Inflammatory macrophage treated with lipopolysaccharide for 4 hours (primary cell): ENCODE measurements at regions not wholly inside any gene's neighbourhood (a gene's known extent, or its start where the extent isn't known, plus 50 kb on each side); places are given as distances from the start of the nearest gene placed in this dataset.
"Not testable (repeated sequence)": the region's sequence is repeated elsewhere in the genome, so short reads cannot be mapped to it uniquely, and the experiment has no call there.

Experiments used
- DNase-seq: peaks from one replicate; pipeline ENCODE4 v3.0.0-alpha.2; 2020

- DNase-seq, result no peak
Observed at GRCh38 chr19:28457620-28458019, 755.3 kb downstream of the UQCRFS1 start.

- no peak for DNase-seq
Observed at GRCh38 chr19:28456708-28457320, 756.1 kb downstream of the UQCRFS1 start.

GRCh38 chr19:28456252-28456651, 756.7 kb downstream of the UQCRFS1 start:
- no peak for DNase-seq

- DNase-seq, result no peak
Observed at GRCh38 chr19:28454083-28454482, 758.9 kb downstream of the UQCRFS1 start.

- no peak for DNase-seq
Observed at GRCh38 chr19:28453420-28453819, 759.5 kb downstream of the UQCRFS1 start.

- DNase-seq, result no peak
Observed at GRCh38 chr19:28449803-28450202, 763.1 kb downstream of the UQCRFS1 start.

GRCh38 chr19:28446511-28446910, 766.4 kb downstream of the UQCRFS1 start:
- DNase-seq, result no peak

GRCh38 chr19:28445826-28446225, 767.1 kb downstream of the UQCRFS1 start:
- no peak for DNase-seq

- no peak for DNase-seq
Observed at GRCh38 chr19:28444362-28444761, 768.6 kb downstream of the UQCRFS1 start.

GRCh38 chr19:28443361-28443760, 769.6 kb downstream of the UQCRFS1 start:
- no peak for DNase-seq

GRCh38 chr19:28437390-28438346, 775.3 kb downstream of the UQCRFS1 start:
- DNase-seq, result no peak

GRCh38 chr19:28436320-28436719, 776.6 kb downstream of the UQCRFS1 start:
- DNase-seq, result no peak

GRCh38 chr19:28435551-28436271, 777.2 kb downstream of the UQCRFS1 start:
- DNase-seq, result no peak

- DNase-seq, result not testable (repeated sequence)
Observed at GRCh38 chr19:28434794-28435193, 778.2 kb downstream of the UQCRFS1 start.

GRCh38 chr19:28434365-28434764, 778.6 kb downstream of the UQCRFS1 start:
- DNase-seq, result not testable (repeated sequence)

GRCh38 chr19:28433166-28433565, 779.8 kb downstream of the UQCRFS1 start:
- DNase-seq, result not testable (repeated sequence)

- DNase-seq, result no peak
Observed at GRCh38 chr19:28430214-28430613, 782.7 kb downstream of the UQCRFS1 start.

GRCh38 chr19:28429356-28429755, 783.6 kb downstream of the UQCRFS1 start:
- no peak for DNase-seq

- DNase-seq, result no peak
Observed at GRCh38 chr19:28428663-28429348, 784.1 kb downstream of the UQCRFS1 start.

- no peak for DNase-seq
Observed at GRCh38 chr19:28427376-28428083, 785.4 kb downstream of the UQCRFS1 start.

- no peak for DNase-seq
Observed at GRCh38 chr19:28426730-28427225, 786.2 kb downstream of the UQCRFS1 start.
